Upper lobe of right lung (tissue), 1 donor: ENCODE measurements at regions not wholly inside any gene's neighbourhood (a gene's known extent, or its start where the extent isn't known, plus 50 kb on each side); places are given as distances from the start of the nearest gene placed in this dataset.

Experiments used
- ATAC-seq: fragments of 200-7000 bp; cut with Tn5 transposase; one replicate; pipeline ENCODE4 v1.9.1; 2020; ENCODE audit warnings: mild to moderate bottlenecking, moderate library complexity
- DNase-seq: peaks from one replicate; pipeline ENCODE4 v3.0.0-alpha.2; 2020
- H3K27ac ChIP-seq: fragments of 200-600 bp; one replicate; pipeline ENCODE4 v1.8.0; 2022
- H3K27me3 ChIP-seq: fragments of 200-600 bp; one replicate; pipeline ENCODE4 v1.8.0; 2022; ENCODE audit warnings: mild to moderate bottlenecking
- H3K36me3 ChIP-seq: fragments of 200-600 bp; one replicate; pipeline ENCODE4 v1.8.0; 2022
- H3K4me1 ChIP-seq: fragments of 200-600 bp; one replicate; pipeline ENCODE4 v1.8.0; 2022
- H3K4me3 ChIP-seq: fragments of 200-600 bp; one replicate; pipeline ENCODE4 v1.8.0; 2022; ENCODE audit warnings: mild to moderate bottlenecking
- H3K9me3 ChIP-seq: fragments of 200-600 bp; one replicate; pipeline ENCODE4 v1.8.0; 2022
- CTCF ChIP-seq: fragments of 200-600 bp; IDR thresholded peaks from one replicate; pipeline ENCODE4 v1.8.0; 2022; ENCODE audit warnings: antibody characterized with exemption
- intact Hi-C: fragments of 100-400 bp; cut with DNase I; formaldehyde crosslinking; loops from one replicate; pipeline ENCODE4 v1.11.0; 2022
- donor health status: DM: no; HTN: yes; CAD: no; lungs with severe emphysema.

- Histone ChIP-seq H3K27ac (no peak overlapping the region), H3K9me3 (no peaks in the 10 kb centered on the region), H3K4me3 (no peak overlapping the region), H3K4me1 (no peaks in the 10 kb centered on the region), H3K27me3 (no peaks in the 10 kb centered on the region), H3K36me3 (no peaks in the 10 kb centered on the region)
- ATAC-seq, result no peak
- no peak for TF ChIP-seq CTCF
- intact Hi-C loops, result no loop called here
- no peak for DNase-seq
Measured at GRCh38 chr10:53749439-53749838, 976.9 kb upstream of the MBL2 start.

GRCh38 chr10:53748319-53748718 lies 975.7 kb upstream of the MBL2 start:
- H3K36me3 ChIP-seq, result no peaks in the 10 kb centered on the region
- ATAC-seq (no peak), DNase-seq (no peak)
- intact Hi-C loops, result no loop called here
- H3K4me1 ChIP-seq, result no peaks in the 10 kb centered on the region
- no peaks in the 10 kb centered on the region for H3K27me3 ChIP-seq
- H3K4me3 ChIP-seq, result no peak overlapping the region
- H3K9me3 ChIP-seq, result no peaks in the 10 kb centered on the region
- H3K27ac ChIP-seq, result no peak overlapping the region
- no peak for TF ChIP-seq CTCF

GRCh38 chr10:53744746-53745145 lies 972.2 kb upstream of the MBL2 start:
- H3K9me3 ChIP-seq, result no peaks in the 10 kb centered on the region
- H3K4me1 ChIP-seq, result no peaks in the 10 kb centered on the region
- no peaks in the 10 kb centered on the region for H3K27me3 ChIP-seq
- no peak overlapping the region for H3K27ac ChIP-seq
- TF ChIP-seq CTCF, result no peak
- ATAC-seq (no peak), DNase-seq (no peak)
- H3K4me3 ChIP-seq, result no peak overlapping the region
- intact Hi-C loops, result no loop called here
- H3K36me3 ChIP-seq, result no peaks in the 10 kb centered on the region

GRCh38 chr10:53744176-53744575 lies 971.6 kb upstream of the MBL2 start:
- no peak for TF ChIP-seq CTCF
- Histone ChIP-seq H3K9me3 (no peaks in the 10 kb centered on the region), H3K4me1 (no peaks in the 10 kb centered on the region), H3K36me3 (no peaks in the 10 kb centered on the region), H3K4me3 (no peak overlapping the region), H3K27ac (no peak overlapping the region), H3K27me3 (no peaks in the 10 kb centered on the region)
- ATAC-seq (no peak), DNase-seq (no peak)
- intact Hi-C loops, result no loop called here

- DNase-seq (no peak), ATAC-seq (no peak)
- TF ChIP-seq CTCF, result no peak
- no peaks in the 10 kb centered on the region for H3K36me3 ChIP-seq
- no peaks in the 10 kb centered on the region for H3K4me1 ChIP-seq
- H3K27ac ChIP-seq, result no peak overlapping the region
- no peaks in the 10 kb centered on the region for H3K27me3 ChIP-seq
- intact Hi-C loops, result no loop called here
- no peaks in the 10 kb centered on the region for H3K9me3 ChIP-seq
- H3K4me3 ChIP-seq, result no peak overlapping the region
Measured at GRCh38 chr10:53737132-53737531, 964.5 kb upstream of the MBL2 start.

GRCh38 chr10:53726921-53727320 lies 954.3 kb upstream of the MBL2 start:
- Histone ChIP-seq H3K36me3 (no peaks in the 10 kb centered on the region), H3K27me3 (no peaks in the 10 kb centered on the region), H3K9me3 (no peaks in the 10 kb centered on the region), H3K4me1 (no peaks in the 10 kb centered on the region), H3K27ac (no peak overlapping the region), H3K4me3 (no peak overlapping the region)
- DNase-seq (no peak), ATAC-seq (no peak)
- intact Hi-C loops, result no loop called here
- TF ChIP-seq CTCF, result no peak
